Activated naive CD4-positive, alpha-beta T cell treated with Interleukin-2 at 50 U/mL for 16 hours (primary cell): ENCODE measurements at regions not wholly inside any gene's neighbourhood (a gene's known extent, or its start where the extent isn't known, plus 50 kb on each side); places are given as distances from the start of the nearest gene placed in this dataset.
"Not testable (repeated sequence)": the region's sequence is repeated elsewhere in the genome, so short reads cannot be mapped to it uniquely, and the experiment has no call there.

Source experiments
- DNase-seq: peaks from one replicate; pipeline ENCODE4 v3.0.0-alpha.2; 2020

GRCh38 chr7:142495301-142495700 is 237.4 kb upstream of the PRSS58 start:
- DNase-seq = not testable (repeated sequence)

- no peak for DNase-seq
Measured at GRCh38 chr7:142494021-142494420, 236.2 kb upstream of the PRSS58 start.

GRCh38 chr7:142488842-142489241 is 231.0 kb upstream of the PRSS58 start:
- DNase-seq = no peak

GRCh38 chr7:142488036-142488633 is 230.3 kb upstream of the PRSS58 start:
- DNase-seq = no peak

- DNase-seq = not testable (repeated sequence)
Measured at GRCh38 chr7:142487565-142487964, 229.7 kb upstream of the PRSS58 start.

- DNase-seq = no peak
Measured at GRCh38 chr7:142487124-142487523, 229.3 kb upstream of the PRSS58 start.

- no peak for DNase-seq
Measured at GRCh38 chr7:142485617-142486226, 227.9 kb upstream of the PRSS58 start.

- no peak for DNase-seq
Measured at GRCh38 chr7:142483659-142484317, 225.9 kb upstream of the PRSS58 start.

- DNase-seq = peak; percentile 66
Measured at GRCh38 chr7:142482891-142483658, 225.2 kb upstream of the PRSS58 start.

GRCh38 chr7:142481548-142481947 is 223.7 kb upstream of the PRSS58 start:
- no peak for DNase-seq

- DNase-seq = peak; percentile 26
Measured at GRCh38 chr7:142478479-142479220, 220.8 kb upstream of the PRSS58 start.

GRCh38 chr7:142477801-142478200 is 219.9 kb upstream of the PRSS58 start:
- DNase-seq = not testable (repeated sequence)

- DNase-seq = no peak
Measured at GRCh38 chr7:142477079-142477651, 219.3 kb upstream of the PRSS58 start.

GRCh38 chr7:142476077-142476476 is 218.2 kb upstream of the PRSS58 start:
- no peak for DNase-seq

GRCh38 chr7:142471820-142472219 is 214.0 kb upstream of the PRSS58 start:
- no peak for DNase-seq

- no peak for DNase-seq
Measured at GRCh38 chr7:142470544-142470830, 212.6 kb upstream of the PRSS58 start.

GRCh38 chr7:142469696-142470543 is 212.1 kb upstream of the PRSS58 start:
- DNase-seq = no peak

GRCh38 chr7:142468871-142469665 is 211.2 kb upstream of the PRSS58 start:
- no peak for DNase-seq

GRCh38 chr7:142467056-142467655 is 209.3 kb upstream of the PRSS58 start:
- DNase-seq = not testable (repeated sequence)

- DNase-seq = no peak
Measured at GRCh38 chr7:142463401-142463850, 205.6 kb upstream of the PRSS58 start.
